GM23338 (cell line): ENCODE measurements at regions not wholly inside any gene's neighbourhood (a gene's known extent, or its start where the extent isn't known, plus 50 kb on each side); places are given as distances from the start of the nearest gene placed in this dataset.

Source experiments
- ATAC-seq: fragments of 200-7000 bp; cut with Tn5 transposase; 3 replicates; pipeline ENCODE4 v1.9.1; 2020
- DNase-seq: peaks from one replicate; pipeline ENCODE4 v3.0.0-alpha.2; 2015; ENCODE audit warnings: low spot score
- H2AFZ ChIP-seq: fragments of 200-600 bp; sonication (generic); 2 replicates; pipeline ENCODE4 v1.8.0; 2016; ENCODE audit warnings: antibody characterized with exemption, mild to moderate bottlenecking, moderate library complexity
- H3F3A ChIP-seq: fragments of 200-600 bp; sonication (generic); replicated peaks from 2 replicates; pipeline ENCODE4 v1.8.0; 2017; ENCODE audit warnings: antibody characterized with exemption, mixed run types, low read depth
- H3K27ac ChIP-seq: fragments of 200-600 bp; sonication (generic); 2 replicates; pipeline ENCODE4 v1.6.1; 2016; ENCODE audit warnings: low read depth
- H3K27me3 ChIP-seq: fragments of 200-600 bp; sonication (generic); 2 replicates; pipeline ENCODE4 v1.8.0; 2016; ENCODE audit warnings: mild to moderate bottlenecking, mixed run types, moderate library complexity; ENCODE audit not compliant: insufficient read depth
- H3K36me3 ChIP-seq: fragments of 200-600 bp; sonication (generic); 2 replicates; pipeline ENCODE4 v1.8.0; 2016; ENCODE audit warnings: mild to moderate bottlenecking; ENCODE audit not compliant: insufficient read depth
- H3K4me1 ChIP-seq: fragments of 200-600 bp; sonication (generic); 2 replicates; pipeline ENCODE4 v1.8.0; 2016; ENCODE audit warnings: mild to moderate bottlenecking, moderate library complexity; ENCODE audit not compliant: insufficient read depth
- H3K4me2 ChIP-seq: fragments of 200-600 bp; sonication (generic); 2 replicates; pipeline ENCODE4 v1.7.1; 2017; ENCODE audit warnings: mixed run types
- H3K4me3 ChIP-seq: fragments of 200-600 bp; sonication (generic); 2 replicates; pipeline ENCODE4 v1.6.1; 2016; ENCODE audit warnings: mixed run types
- H3K79me2 ChIP-seq: fragments of 200-600 bp; sonication (generic); replicated peaks from 2 replicates; pipeline ENCODE4 v1.8.0; 2017; ENCODE audit warnings: mild to moderate bottlenecking; ENCODE audit not compliant: insufficient read depth
- H3K9me2 ChIP-seq: fragments of 200-600 bp; sonication (generic); 2 replicates; pipeline ENCODE4 v1.8.0; 2017; ENCODE audit not compliant: insufficient read depth
- H4K20me1 ChIP-seq: fragments of 200-600 bp; sonication (generic); replicated peaks from 2 replicates; pipeline ENCODE4 v1.8.0; 2017; ENCODE audit warnings: mild to moderate bottlenecking; ENCODE audit not compliant: insufficient read depth
- H3K27ac Mint-ChIP-seq: 2 replicates; pipeline ENCODE4 v1.8.0; 2020; ENCODE audit warnings: inconsistent platforms, mild to moderate bottlenecking, moderate library complexity, mixed read lengths
- H3K27me3 Mint-ChIP-seq: 3 replicates; pipeline ENCODE4 v1.8.0; 2022; ENCODE audit warnings: low read depth, mild to moderate bottlenecking, moderate library complexity, mixed read lengths, inconsistent platforms; ENCODE audit not compliant: insufficient read depth, poor library complexity
- H3K36me3 Mint-ChIP-seq: 3 replicates; pipeline ENCODE4 v1.8.0; 2021; ENCODE audit warnings: low read depth, mild to moderate bottlenecking, inconsistent platforms, moderate library complexity, mixed read lengths
- H3K4me1 Mint-ChIP-seq: 3 replicates; pipeline ENCODE4 v1.8.0; 2020; ENCODE audit warnings: mild to moderate bottlenecking, inconsistent platforms, mixed read lengths
- H3K4me3 Mint-ChIP-seq: 3 replicates; pipeline ENCODE4 v1.8.0; 2021; ENCODE audit warnings: moderate library complexity, mild to moderate bottlenecking, inconsistent platforms, mixed read lengths
- H3K9me3 Mint-ChIP-seq: 3 replicates; pipeline ENCODE4 v1.8.0; 2020; ENCODE audit warnings: moderate library complexity, mild to moderate bottlenecking, inconsistent platforms, mixed read lengths
- CREB1 ChIP-seq: fragments of 250-450 bp; sonication (Bioruptor Pico); IDR thresholded peaks from 2 replicates; pipeline ENCODE4 v1.5.0; 2020; ENCODE audit warnings: low read depth, mild to moderate bottlenecking, moderate library complexity
- ETS1 ChIP-seq: IDR thresholded peaks from 2 replicates; pipeline ENCODE4 v1.6.1; 2016; ENCODE audit warnings: antibody characterized with exemption
- EZH2 ChIP-seq: fragments of 200-600 bp; sonication (generic); IDR thresholded peaks from one replicate; pipeline ENCODE4 v1.8.0; 2017; ENCODE audit warnings: antibody characterized with exemption, mild to moderate bottlenecking, low read depth; ENCODE audit not compliant: unreplicated experiment
- EZH2phosphoT487 ChIP-seq: fragments of 200-600 bp; sonication (generic); IDR thresholded peaks from one replicate; pipeline ENCODE4 v1.8.1; 2018; ENCODE audit warnings: antibody characterized with exemption; ENCODE audit not compliant: unreplicated experiment
- JUNB ChIP-seq: IDR thresholded peaks from one replicate; pipeline ENCODE4 v1.6.1; 2016; ENCODE audit warnings: antibody characterized with exemption; ENCODE audit not compliant: unreplicated experiment
- NANOG ChIP-seq: IDR thresholded peaks from 2 replicates; pipeline ENCODE4 v1.6.1; 2016; ENCODE audit warnings: antibody characterized with exemption, borderline replicate concordance
- POLR2AphosphoS5 ChIP-seq: IDR thresholded peaks from 2 replicates; pipeline ENCODE4 v1.6.1; 2016; ENCODE audit warnings: antibody characterized with exemption, low read depth
- STAT1 ChIP-seq: IDR thresholded peaks from one replicate; pipeline ENCODE4 v1.6.1; 2016; ENCODE audit warnings: antibody characterized with exemption; ENCODE audit not compliant: unreplicated experiment
- ZNF114 ChIP-seq: fragments of 250-450 bp; sonication (Bioruptor Pico); IDR thresholded peaks from 2 replicates; pipeline ENCODE4 v1.5.0; 2020; ENCODE audit warnings: mild to moderate bottlenecking, moderate library complexity
- ZNF331 ChIP-seq: fragments of 250-450 bp; sonication (Bioruptor Pico); IDR thresholded peaks from 2 replicates; pipeline ENCODE4 v1.5.0; 2020; ENCODE audit warnings: low read depth, mild to moderate bottlenecking, moderate library complexity
- ZNF462 ChIP-seq: fragments of 250-450 bp; sonication (Bioruptor Pico); IDR thresholded peaks from 2 replicates; pipeline ENCODE4 v1.5.0; 2020; ENCODE audit warnings: mild to moderate bottlenecking, moderate library complexity
- TF ChIP-seq, protein P1 (sequence below): IDR thresholded peaks from one replicate; pipeline ENCODE4 v1.6.1; 2018; ENCODE audit warnings: antibody characterized with exemption; ENCODE audit not compliant: unreplicated experiment
- TF ChIP-seq, protein P2 (sequence below), 2 experiments: fragments of 200-600 bp in 1 of 2; sonication (generic) in 1 of 2; conservative IDR thresholded peaks; 2 replicates each; pipeline versions ENCODE4 v1.5.1 to v1.6.1; 2016 to 2017; ENCODE audit warnings: antibody characterized with exemption in 2 of 2, low read depth in 2 of 2, mild to moderate bottlenecking in 2 of 2, moderate library complexity in 1 of 2

GRCh38 chr16:76741623-76742022, 449.4 kb upstream of the MON1B start:
- Histone ChIP-seq H3F3A (no peaks in the 10 kb centered on the region), H2AFZ (no peak overlapping the region), H3K4me2 (no peak overlapping the region), H3K9me2 (0 out of 2 replicates have a peak, but pooled peaks cover 3% of the 10 kb centered on the region), H3K27ac (no peak overlapping the region), H3K4me3 (no peak overlapping the region), H3K4me1 (no peaks in the 10 kb centered on the region), H3K79me2 (no peaks in the 10 kb centered on the region), H3K36me3 (no peaks in the 10 kb centered on the region), H3K27me3 (no peaks in the 10 kb centered on the region), H4K20me1 (no peaks in the 10 kb centered on the region)
- Mint-ChIP-seq H3K9me3 (peaks cover 88% of the 10 kb centered on the region), H3K4me1 (no peaks in the 10 kb centered on the region), H3K4me3 (no peak overlapping the region), H3K36me3 (peaks cover 13% of the 10 kb centered on the region; the same call in 2 of the 3 replicates), H3K27me3 (no peaks in the 10 kb centered on the region), H3K27ac (no peak overlapping the region)
- ATAC-seq (no peak), DNase-seq (no peak)
- TF ChIP-seq NANOG, result no peak
- TF ChIP-seq, protein P1, sequence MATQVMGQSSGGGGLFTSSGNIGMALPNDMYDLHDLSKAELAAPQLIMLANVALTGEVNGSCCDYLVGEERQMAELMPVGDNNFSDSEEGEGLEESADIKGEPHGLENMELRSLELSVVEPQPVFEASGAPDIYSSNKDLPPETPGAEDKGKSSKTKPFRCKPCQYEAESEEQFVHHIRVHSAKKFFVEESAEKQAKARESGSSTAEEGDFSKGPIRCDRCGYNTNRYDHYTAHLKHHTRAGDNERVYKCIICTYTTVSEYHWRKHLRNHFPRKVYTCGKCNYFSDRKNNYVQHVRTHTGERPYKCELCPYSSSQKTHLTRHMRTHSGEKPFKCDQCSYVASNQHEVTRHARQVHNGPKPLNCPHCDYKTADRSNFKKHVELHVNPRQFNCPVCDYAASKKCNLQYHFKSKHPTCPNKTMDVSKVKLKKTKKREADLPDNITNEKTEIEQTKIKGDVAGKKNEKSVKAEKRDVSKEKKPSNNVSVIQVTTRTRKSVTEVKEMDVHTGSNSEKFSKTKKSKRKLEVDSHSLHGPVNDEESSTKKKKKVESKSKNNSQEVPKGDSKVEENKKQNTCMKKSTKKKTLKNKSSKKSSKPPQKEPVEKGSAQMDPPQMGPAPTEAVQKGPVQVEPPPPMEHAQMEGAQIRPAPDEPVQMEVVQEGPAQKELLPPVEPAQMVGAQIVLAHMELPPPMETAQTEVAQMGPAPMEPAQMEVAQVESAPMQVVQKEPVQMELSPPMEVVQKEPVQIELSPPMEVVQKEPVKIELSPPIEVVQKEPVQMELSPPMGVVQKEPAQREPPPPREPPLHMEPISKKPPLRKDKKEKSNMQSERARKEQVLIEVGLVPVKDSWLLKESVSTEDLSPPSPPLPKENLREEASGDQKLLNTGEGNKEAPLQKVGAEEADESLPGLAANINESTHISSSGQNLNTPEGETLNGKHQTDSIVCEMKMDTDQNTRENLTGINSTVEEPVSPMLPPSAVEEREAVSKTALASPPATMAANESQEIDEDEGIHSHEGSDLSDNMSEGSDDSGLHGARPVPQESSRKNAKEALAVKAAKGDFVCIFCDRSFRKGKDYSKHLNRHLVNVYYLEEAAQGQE, result no peak
- no peak for TF ChIP-seq POLR2AphosphoS5
- TF ChIP-seq JUNB, result no peak
- no peak for TF ChIP-seq ZNF462 (CRISPR knock-in tag)
- no peak for TF ChIP-seq ZNF331 (CRISPR knock-in tag)
- no peak for TF ChIP-seq CREB1 (CRISPR knock-in tag)
- TF ChIP-seq ETS1, result no peak
- no peak for TF ChIP-seq EZH2phosphoT487
- TF ChIP-seq ZNF114 (CRISPR knock-in tag), result no peak
- TF ChIP-seq, protein P2, sequence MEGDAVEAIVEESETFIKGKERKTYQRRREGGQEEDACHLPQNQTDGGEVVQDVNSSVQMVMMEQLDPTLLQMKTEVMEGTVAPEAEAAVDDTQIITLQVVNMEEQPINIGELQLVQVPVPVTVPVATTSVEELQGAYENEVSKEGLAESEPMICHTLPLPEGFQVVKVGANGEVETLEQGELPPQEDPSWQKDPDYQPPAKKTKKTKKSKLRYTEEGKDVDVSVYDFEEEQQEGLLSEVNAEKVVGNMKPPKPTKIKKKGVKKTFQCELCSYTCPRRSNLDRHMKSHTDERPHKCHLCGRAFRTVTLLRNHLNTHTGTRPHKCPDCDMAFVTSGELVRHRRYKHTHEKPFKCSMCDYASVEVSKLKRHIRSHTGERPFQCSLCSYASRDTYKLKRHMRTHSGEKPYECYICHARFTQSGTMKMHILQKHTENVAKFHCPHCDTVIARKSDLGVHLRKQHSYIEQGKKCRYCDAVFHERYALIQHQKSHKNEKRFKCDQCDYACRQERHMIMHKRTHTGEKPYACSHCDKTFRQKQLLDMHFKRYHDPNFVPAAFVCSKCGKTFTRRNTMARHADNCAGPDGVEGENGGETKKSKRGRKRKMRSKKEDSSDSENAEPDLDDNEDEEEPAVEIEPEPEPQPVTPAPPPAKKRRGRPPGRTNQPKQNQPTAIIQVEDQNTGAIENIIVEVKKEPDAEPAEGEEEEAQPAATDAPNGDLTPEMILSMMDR (conservative IDR thresholded peaks at IDR 0.05; ENCODE audit: low read depth in 2 of 2), result no peak
- no peak for TF ChIP-seq STAT1
- TF ChIP-seq EZH2, result no peak
